ENCODE measurements at regions not wholly inside any gene's neighbourhood (a gene's known extent, or its start where the extent isn't known, plus 50 kb on each side); places are given as distances from the start of the nearest gene placed in this dataset.
"Not testable (repeated sequence)": the region's sequence is repeated elsewhere in the genome, so short reads cannot be mapped to it uniquely, and the experiment has no call there.

DNA sequence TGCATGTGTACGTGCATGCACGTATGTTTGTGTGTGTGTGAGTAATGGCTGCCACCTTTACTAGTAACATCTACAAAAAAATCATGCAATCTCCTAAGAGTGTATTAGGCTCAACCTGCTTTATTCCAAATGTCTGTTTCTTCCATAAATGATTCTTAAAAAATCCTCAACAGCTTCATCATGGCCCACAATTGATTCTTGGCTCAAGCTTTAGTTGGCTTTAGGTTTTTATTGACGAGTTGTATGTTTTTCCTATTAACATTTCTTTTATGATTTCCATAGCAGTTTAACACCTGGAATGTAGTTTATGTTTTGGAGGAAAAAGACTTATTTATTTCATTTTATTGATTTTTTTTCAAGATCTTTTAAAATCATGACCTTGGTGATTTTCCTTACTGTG lies 121.9 kb upstream of the RAB18 start:
- no peaks in the 10 kb centered on the region for H3K36me3 ChIP-seq
- H3K4me1 ChIP-seq (ENCODE audit: control insufficient read depth in 1 of 2, insufficient read depth in 1 of 2, low read depth in 1 of 2, low read length in 1 of 2) = peaks cover 0 to 5% of the 10 kb centered on the region in 2 experiments
- H3K27ac ChIP-seq = no peak overlapping the region
- H3K9me3 ChIP-seq = no peaks in the 10 kb centered on the region
- no peaks in the 10 kb centered on the region for H3K27me3 ChIP-seq
- TF ChIP-seq, protein P1, sequence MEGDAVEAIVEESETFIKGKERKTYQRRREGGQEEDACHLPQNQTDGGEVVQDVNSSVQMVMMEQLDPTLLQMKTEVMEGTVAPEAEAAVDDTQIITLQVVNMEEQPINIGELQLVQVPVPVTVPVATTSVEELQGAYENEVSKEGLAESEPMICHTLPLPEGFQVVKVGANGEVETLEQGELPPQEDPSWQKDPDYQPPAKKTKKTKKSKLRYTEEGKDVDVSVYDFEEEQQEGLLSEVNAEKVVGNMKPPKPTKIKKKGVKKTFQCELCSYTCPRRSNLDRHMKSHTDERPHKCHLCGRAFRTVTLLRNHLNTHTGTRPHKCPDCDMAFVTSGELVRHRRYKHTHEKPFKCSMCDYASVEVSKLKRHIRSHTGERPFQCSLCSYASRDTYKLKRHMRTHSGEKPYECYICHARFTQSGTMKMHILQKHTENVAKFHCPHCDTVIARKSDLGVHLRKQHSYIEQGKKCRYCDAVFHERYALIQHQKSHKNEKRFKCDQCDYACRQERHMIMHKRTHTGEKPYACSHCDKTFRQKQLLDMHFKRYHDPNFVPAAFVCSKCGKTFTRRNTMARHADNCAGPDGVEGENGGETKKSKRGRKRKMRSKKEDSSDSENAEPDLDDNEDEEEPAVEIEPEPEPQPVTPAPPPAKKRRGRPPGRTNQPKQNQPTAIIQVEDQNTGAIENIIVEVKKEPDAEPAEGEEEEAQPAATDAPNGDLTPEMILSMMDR (IDR thresholded peaks at IDR 0.05) = no peak
- H3K4me3 ChIP-seq (ENCODE audit: low read depth in 1 of 2, low read length in 1 of 2) = no peak overlapping the region

DNA sequence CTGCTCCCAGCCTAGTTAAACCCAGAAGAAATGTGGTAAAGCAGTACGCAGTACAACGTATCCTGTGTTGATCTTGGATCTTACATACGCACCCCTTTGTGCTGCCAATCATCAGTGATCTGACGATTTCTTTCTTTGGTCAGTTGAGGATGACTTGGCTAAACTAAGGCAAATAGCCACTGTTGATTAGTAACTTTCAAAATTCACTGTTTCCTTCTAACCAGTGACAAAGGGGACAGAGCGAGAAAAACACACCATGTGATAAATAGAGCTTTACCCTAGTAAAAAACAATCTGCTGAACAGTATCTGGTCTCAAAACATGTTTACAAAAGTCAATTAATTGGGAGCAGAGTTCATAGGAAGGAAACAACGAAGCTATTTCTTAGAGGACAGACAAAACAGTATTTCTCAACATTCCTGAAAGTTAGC lies 123.2 kb upstream of the RAB18 start:
- H3K27ac ChIP-seq = no peak overlapping the region
- H3K9me3 ChIP-seq = no peaks in the 10 kb centered on the region
- TF ChIP-seq, protein P1 (IDR thresholded peaks at IDR 0.05) = no peak
- H3K4me3 ChIP-seq (ENCODE audit: low read depth in 1 of 2, low read length in 1 of 2) = no peak overlapping the region
- H3K36me3 ChIP-seq = no peaks in the 10 kb centered on the region
- no peaks in the 10 kb centered on the region for H3K27me3 ChIP-seq
- H3K4me1 ChIP-seq (ENCODE audit: control insufficient read depth in 1 of 2, insufficient read depth in 1 of 2, low read depth in 1 of 2, low read length in 1 of 2) = peaks cover 0 to 5% of the 10 kb centered on the region in 2 experiments

DNA sequence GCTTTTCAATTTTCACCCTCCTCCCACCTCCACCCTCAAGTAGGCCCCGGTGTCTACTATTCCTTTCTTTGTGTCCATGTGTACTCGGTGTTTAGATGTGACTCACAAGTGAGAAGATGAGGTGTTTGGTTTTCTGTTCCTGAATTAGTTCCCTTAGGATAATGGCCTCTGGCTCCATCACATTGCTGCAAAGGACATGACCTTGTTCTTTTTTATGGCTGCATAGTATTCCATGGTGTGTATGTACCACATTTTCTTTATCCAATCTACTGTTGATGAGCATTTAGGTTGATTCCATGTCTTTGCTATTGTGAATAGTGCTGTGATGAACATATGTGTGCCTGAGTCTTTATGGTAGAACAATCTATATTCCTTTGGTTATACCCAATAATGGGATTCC lies 125.1 kb upstream of the RAB18 start:
- not testable (repeated sequence) for H3K9me3 ChIP-seq; H3K36me3 ChIP-seq; H3K27me3 ChIP-seq; H3K4me1 ChIP-seq (ENCODE audit: control insufficient read depth in 1 of 2, insufficient read depth in 1 of 2, low read depth in 1 of 2, low read length in 1 of 2); H3K27ac ChIP-seq; H3K4me3 ChIP-seq (ENCODE audit: low read depth in 1 of 2, low read length in 1 of 2)

DNA sequence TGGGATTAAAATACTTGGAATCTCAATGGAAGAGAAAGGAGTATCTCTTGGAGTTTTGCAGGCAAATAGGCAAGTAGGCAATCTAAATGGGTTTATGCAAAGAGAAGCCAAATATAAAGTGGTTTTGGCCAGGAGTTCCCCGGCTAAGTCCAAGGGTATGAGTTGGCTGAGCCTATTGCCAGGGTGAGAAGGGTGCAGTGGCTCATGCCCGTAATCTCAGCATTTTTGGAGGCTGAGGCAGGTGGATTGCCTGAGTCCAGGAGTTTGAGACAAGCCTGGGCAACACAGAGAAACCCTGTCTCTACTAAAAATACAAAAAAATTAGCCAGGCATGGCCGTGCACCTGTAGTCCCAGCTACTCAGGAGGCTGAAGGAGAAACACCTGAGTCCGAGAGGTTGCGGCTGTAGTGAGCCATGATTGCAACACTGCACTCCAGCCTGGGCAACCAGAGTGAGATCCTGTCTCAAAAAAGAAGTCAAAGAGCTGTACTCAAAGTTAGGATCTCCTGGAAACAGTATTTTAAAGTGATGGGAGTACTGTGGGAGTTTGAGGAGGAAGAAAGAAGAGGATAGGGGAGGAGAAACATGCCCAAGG lies 130.4 kb upstream of the RAB18 start:
- Histone ChIP-seq H3K27me3 (no peaks in the 10 kb centered on the region), H3K27ac (no peak overlapping the region), H3K9me3 (no peaks in the 10 kb centered on the region), H3K4me1 (ENCODE audit: control insufficient read depth in 1 of 2, insufficient read depth in 1 of 2, low read depth in 1 of 2, low read length in 1 of 2) (no peaks in the 10 kb centered on the region), H3K4me3 (ENCODE audit: low read depth in 1 of 2, low read length in 1 of 2) (no peak overlapping the region), H3K36me3 (no peaks in the 10 kb centered on the region)
- TF ChIP-seq, protein P1 (IDR thresholded peaks at IDR 0.05) = no peak

DNA sequence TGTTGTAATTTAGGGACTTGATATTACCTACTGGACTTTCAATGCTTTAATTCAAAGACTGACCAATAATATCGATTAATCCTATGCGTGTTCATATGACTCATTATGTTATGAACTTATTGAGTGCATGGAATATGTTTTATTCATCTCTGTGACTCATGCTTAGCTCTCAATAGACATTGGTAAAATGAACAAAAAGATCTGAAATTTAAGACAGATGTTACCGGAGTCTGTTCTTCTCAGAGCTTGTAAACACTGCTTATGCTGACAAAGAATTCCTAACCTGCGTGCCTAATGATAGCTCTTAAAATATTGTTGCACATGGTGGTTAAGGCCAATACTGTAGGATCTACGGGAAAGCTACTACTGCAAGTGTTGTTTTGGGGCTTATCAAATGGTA lies 131.5 kb upstream of the ACBD5 start:
- no peak overlapping the region for H3K27ac ChIP-seq
- no peaks in the 10 kb centered on the region for H3K4me1 ChIP-seq (ENCODE audit: control insufficient read depth in 1 of 2, insufficient read depth in 1 of 2, low read depth in 1 of 2, low read length in 1 of 2)
- no peak overlapping the region for H3K4me3 ChIP-seq (ENCODE audit: low read depth in 1 of 2, low read length in 1 of 2)
- H3K9me3 ChIP-seq = no peaks in the 10 kb centered on the region
- TF ChIP-seq, protein P1 (IDR thresholded peaks at IDR 0.05) = no peak
- H3K27me3 ChIP-seq = no peaks in the 10 kb centered on the region
- H3K36me3 ChIP-seq = no peaks in the 10 kb centered on the region

DNA sequence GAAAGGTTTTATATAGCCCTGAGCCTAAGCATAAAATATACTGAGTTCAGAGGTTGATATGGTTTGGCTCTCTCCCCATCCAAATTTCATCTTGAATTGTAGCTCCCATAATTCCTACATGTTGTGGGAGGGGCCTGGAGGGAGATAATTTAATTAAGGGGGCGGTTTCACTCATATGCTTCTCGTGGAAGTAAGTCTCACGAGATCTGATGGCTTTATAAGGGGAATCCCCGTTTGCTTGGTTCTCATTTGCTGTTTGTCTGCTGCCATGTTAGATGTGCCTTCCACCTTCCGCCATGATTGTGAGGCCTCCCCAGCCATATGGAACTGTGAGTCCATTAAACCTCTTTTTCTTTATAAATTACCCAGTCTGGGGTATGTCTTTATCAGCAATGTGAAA lies 130.8 kb upstream of the ACBD5 start:
- H3K27me3 ChIP-seq; H3K4me3 ChIP-seq (ENCODE audit: low read depth in 1 of 2, low read length in 1 of 2); H3K36me3 ChIP-seq; H3K9me3 ChIP-seq; H3K27ac ChIP-seq; H3K4me1 ChIP-seq (ENCODE audit: control insufficient read depth in 1 of 2, insufficient read depth in 1 of 2, low read depth in 1 of 2, low read length in 1 of 2): not testable (repeated sequence)

DNA sequence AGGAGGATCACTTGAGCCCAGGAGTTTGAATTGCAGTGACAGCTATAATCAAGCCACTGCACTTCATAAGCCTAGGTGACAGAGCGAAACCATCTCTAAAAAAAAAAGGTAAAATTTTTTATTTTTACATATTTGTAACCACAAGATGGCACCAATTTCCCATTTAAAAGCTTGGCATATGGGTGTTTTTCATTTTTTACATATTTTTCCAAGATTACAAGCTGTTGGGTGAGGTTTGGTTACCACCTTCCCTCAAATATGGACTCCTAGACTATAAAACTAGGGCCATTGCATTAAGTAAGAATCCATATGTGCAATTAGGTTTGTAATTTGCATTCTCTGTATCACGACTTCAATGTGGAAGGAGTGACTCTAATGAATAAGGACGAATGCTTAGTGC lies 129.3 kb upstream of the ACBD5 start:
- TF ChIP-seq, protein P1 (IDR thresholded peaks at IDR 0.05) = no peak
- Histone ChIP-seq H3K27ac (no peak overlapping the region), H3K9me3 (no peaks in the 10 kb centered on the region)

More for the DNA sequence above, 129.3 kb upstream of the ACBD5 start:
- Histone ChIP-seq H3K27me3 (no peaks in the 10 kb centered on the region), H3K4me3 (ENCODE audit: low read depth in 1 of 2, low read length in 1 of 2) (no peak overlapping the region), H3K4me1 (ENCODE audit: control insufficient read depth in 1 of 2, insufficient read depth in 1 of 2, low read depth in 1 of 2, low read length in 1 of 2) (no peaks in the 10 kb centered on the region), H3K36me3 (no peaks in the 10 kb centered on the region)

Data from neutrophil (primary cell).